Activated CD8-positive, alpha-beta T cell treated with anti-CD3 and anti-CD28 coated beads for 36 hours (primary cell): ENCODE measurements at regions not wholly inside any gene's neighbourhood (a gene's known extent, or its start where the extent isn't known, plus 50 kb on each side); places are given as distances from the start of the nearest gene placed in this dataset.

Experiments
- ATAC-seq: fragments of 200-7000 bp; cut with Tn5 transposase; one replicate; pipeline ENCODE4 v1.10.0; 2021; ENCODE audit warnings: mild to moderate bottlenecking, moderate library complexity
- CTCF ChIA-PET: fragments of 350-600 bp; sonication (Branson Sonifier 250); formaldehyde crosslinking; loops from one replicate; lab custom pipeline; 2021; ENCODE audit warnings: antibody characterized with exemption; lab: Charles Lee
- POLR2A ChIA-PET: fragments of 350-600 bp; sonication (Branson Sonifier 250); formaldehyde crosslinking; loops from one replicate; lab custom pipeline; 2021; ENCODE audit warnings: antibody characterized with exemption; lab: Charles Lee
- DNase-seq: peaks from one replicate; pipeline ENCODE4 v3.0.0-alpha.2; 2020
- H3K27ac Mint-ChIP-seq: one replicate; pipeline ENCODE4 v1.8.0; 2021; ENCODE audit warnings: mild to moderate bottlenecking, mixed read lengths
- H3K27me3 Mint-ChIP-seq: one replicate; pipeline ENCODE4 v1.8.0; 2021; ENCODE audit warnings: mixed read lengths
- H3K36me3 Mint-ChIP-seq: one replicate; pipeline ENCODE4 v1.8.0; 2021; ENCODE audit warnings: low read depth, mixed read lengths
- H3K4me1 Mint-ChIP-seq: one replicate; pipeline ENCODE4 v1.8.0; 2021; ENCODE audit warnings: low read depth, mixed read lengths
- H3K4me3 Mint-ChIP-seq: one replicate; pipeline ENCODE4 v1.8.0; 2021; ENCODE audit warnings: mild to moderate bottlenecking, moderate library complexity, mixed read lengths
- H3K9me3 Mint-ChIP-seq: one replicate; pipeline ENCODE4 v1.8.0; 2021; ENCODE audit warnings: mixed read lengths
- intact Hi-C: fragments of 100-400 bp; cut with micrococcal nuclease; formaldehyde crosslinking; loops from one replicate; pipeline ENCODE4 v1.10.0; 2022
- TF ChIP-seq, protein P1 (sequence below): fragments of 200-600 bp; IDR thresholded peaks from one replicate; pipeline ENCODE4 v1.8.0; 2022; ENCODE audit warnings: antibody characterized with exemption, mild to moderate bottlenecking

DNA sequence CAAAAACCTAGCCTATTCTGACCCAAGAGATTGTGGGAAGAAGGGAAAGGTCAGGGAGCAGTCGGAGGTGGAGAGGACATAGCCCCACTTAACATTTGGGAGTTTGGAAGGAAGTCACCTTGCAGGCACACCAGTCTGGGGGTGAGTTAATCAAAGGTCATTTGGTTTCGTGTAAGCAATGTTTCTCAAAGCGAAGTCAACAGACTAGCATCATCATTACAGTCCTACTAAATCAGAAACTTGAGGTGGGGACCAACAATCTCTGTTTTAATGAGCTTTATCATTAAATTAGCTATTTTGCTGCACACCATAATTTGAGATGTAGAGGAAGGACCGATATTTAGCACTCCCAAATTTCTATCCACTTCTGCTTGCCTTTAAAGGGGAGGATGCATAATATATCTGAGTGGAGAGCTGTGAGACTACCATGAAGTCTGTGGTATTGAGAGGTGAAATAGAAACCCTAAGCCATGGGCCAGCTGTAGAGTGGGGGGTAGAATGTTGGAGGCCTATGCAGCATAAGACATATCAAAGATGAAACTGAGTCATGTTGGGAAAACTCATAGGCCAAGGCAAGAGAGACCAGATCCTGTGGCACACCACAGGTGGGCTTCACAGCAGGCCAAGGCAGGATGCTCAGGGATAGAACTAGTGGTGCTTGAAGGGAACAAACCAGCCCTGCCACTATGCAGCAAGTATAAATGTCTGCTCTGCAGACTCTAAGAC is 141.7 kb upstream of the ANKFN1 start:
- peaks cover 7% of the 10 kb centered on the region for H3K9me3 Mint-ChIP-seq
- H3K27me3 Mint-ChIP-seq: no peaks in the 10 kb centered on the region
- POLR2A ChIA-PET: no interaction called here
- TF ChIP-seq, protein P1, sequence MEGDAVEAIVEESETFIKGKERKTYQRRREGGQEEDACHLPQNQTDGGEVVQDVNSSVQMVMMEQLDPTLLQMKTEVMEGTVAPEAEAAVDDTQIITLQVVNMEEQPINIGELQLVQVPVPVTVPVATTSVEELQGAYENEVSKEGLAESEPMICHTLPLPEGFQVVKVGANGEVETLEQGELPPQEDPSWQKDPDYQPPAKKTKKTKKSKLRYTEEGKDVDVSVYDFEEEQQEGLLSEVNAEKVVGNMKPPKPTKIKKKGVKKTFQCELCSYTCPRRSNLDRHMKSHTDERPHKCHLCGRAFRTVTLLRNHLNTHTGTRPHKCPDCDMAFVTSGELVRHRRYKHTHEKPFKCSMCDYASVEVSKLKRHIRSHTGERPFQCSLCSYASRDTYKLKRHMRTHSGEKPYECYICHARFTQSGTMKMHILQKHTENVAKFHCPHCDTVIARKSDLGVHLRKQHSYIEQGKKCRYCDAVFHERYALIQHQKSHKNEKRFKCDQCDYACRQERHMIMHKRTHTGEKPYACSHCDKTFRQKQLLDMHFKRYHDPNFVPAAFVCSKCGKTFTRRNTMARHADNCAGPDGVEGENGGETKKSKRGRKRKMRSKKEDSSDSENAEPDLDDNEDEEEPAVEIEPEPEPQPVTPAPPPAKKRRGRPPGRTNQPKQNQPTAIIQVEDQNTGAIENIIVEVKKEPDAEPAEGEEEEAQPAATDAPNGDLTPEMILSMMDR: no peak
- ATAC-seq (peak; percentile 58), DNase-seq (peak; percentile 37)
- no peak overlapping the region for H3K4me3 Mint-ChIP-seq
- no peak overlapping the region for H3K27ac Mint-ChIP-seq
- CTCF ChIA-PET: no interaction called here
- intact Hi-C loops: no loop called here
- H3K36me3 Mint-ChIP-seq: peaks cover 2% of the 10 kb centered on the region
- H3K4me1 Mint-ChIP-seq: peaks cover 21% of the 10 kb centered on the region

DNA sequence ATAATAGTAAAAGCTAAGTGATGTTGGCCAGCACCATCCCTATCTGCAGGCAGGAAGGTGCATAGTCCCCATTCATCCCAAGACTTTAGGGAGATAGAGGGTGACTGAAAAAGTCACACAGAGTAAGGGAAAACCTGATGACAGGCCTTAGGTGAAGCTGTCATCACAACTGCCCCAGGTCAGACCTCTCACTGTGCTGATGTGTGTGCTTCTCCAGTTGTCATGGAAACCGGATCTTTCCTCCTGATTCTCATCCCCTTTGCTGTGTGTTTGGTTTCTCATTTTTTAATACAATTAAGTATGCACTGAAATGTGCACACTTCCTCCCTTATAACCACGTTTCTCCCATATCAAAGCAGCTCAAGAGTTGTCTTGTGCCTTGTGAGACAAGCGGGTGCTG is 135.1 kb upstream of the ANKFN1 start:
- intact Hi-C loops: no loop called here
- Mint-ChIP-seq H3K27me3 (peaks cover 5% of the 10 kb centered on the region), H3K4me1 (peaks cover 28% of the 10 kb centered on the region), H3K9me3 (peaks cover 4% of the 10 kb centered on the region), H3K27ac (no peak overlapping the region), H3K36me3 (peaks cover 3% of the 10 kb centered on the region), H3K4me3 (no peak overlapping the region)
- ChIA-PET POLR2A (no interaction called here), CTCF (no interaction called here)
- DNase-seq: no peak
- ATAC-seq: peak; percentile 38
- TF ChIP-seq, protein P1: no peak

DNA sequence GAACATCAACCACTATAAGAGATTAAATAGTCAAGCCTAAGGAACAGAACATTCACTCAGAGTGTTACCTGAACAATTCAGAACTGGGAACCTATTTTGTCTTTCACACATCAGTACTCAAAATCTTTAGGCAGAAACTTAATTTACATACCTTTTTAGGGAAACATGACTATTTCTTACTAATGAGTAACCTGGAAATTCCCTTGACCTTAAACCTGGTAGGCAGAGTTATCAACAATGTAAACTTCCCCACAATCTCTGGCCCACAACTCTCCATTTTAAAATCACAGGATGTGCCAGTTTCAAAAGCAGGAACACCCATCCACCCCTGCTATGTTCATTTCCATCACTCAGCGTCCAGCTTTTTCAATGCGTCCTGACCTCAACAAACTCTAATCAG is 132.9 kb upstream of the ANKFN1 start:
- ATAC-seq: peak; percentile 64
- Mint-ChIP-seq H3K4me1 (peaks cover 39% of the 10 kb centered on the region), H3K36me3 (peaks cover 3% of the 10 kb centered on the region), H3K9me3 (no peaks in the 10 kb centered on the region), H3K27ac (peak overlapping the region; percentile 63), H3K4me3 (no peak overlapping the region), H3K27me3 (peaks cover 5% of the 10 kb centered on the region)
- TF ChIP-seq, protein P1: no peak
- POLR2A ChIA-PET: interaction anchor here (1.1 kb wide), 1 partner anchor 11 kb away, joined by 3 read pairs; no protein-coding TSS in a partner anchor
- peak; percentile 20 for DNase-seq
- CTCF ChIA-PET: interaction anchor here (1.3 kb wide), 1 partner anchor 17 kb away, joined by 3 read pairs; no protein-coding TSS in a partner anchor
- intact Hi-C loops: no loop called here

DNA sequence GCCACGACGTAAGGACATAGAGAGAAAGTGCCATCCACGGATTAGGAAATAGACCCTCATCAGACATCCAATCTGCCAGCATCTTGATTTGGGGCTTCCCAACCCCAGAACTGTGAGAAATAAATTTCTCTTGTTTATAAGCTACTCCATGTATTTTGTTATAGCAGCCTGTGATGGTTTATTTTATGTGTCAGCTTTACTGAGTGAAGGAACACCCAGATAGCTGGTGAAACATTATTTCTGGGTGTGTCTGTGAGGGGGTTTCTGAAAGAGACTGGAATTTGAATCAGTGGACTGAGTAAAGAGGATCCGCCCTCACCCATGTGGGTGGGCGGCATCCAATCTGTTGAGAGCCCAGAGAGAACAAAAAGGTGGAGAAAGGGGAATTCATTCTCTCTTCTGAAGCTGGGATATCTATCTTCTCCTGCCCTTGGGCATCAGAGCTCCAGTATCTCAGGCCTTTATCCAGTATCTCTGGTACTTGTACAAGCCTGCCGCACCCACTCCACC is 131.5 kb upstream of the ANKFN1 start:
- POLR2A ChIA-PET: interaction anchor here (1.1 kb wide), 1 partner anchor 12 kb away, joined by 3 read pairs; no protein-coding TSS in a partner anchor
- intact Hi-C loops: no loop called here
- H3K4me3 Mint-ChIP-seq: no peak overlapping the region
- DNase-seq (no peak), ATAC-seq (no peak)
- peaks cover 3% of the 10 kb centered on the region for H3K36me3 Mint-ChIP-seq
- H3K9me3 Mint-ChIP-seq: no peaks in the 10 kb centered on the region
- H3K27ac Mint-ChIP-seq: no peak overlapping the region
- CTCF ChIA-PET: no interaction called here
- peaks cover 5% of the 10 kb centered on the region for H3K27me3 Mint-ChIP-seq
- TF ChIP-seq, protein P1: no peak
- H3K4me1 Mint-ChIP-seq: peaks cover 39% of the 10 kb centered on the region

DNA sequence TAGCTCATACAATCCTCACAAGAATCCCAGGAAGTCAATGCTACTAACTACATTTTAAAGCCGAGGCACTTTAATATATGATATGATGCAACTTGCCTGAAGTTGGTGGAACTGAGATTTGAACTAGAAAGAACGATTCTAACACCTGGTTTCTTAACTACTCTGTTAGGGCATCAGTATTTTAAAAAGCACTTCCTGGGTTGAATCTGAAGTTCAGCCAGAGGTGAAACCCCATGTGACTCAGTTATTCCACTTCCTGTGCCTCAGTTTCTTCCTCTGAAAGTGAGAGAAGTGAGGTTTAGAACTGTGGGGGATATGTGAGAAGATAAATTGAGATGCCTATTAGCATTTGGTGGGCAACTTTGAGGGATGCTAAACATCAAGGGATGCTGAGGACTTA is 129.4 kb upstream of the ANKFN1 start:
- peak; percentile 75 for ATAC-seq
- Mint-ChIP-seq H3K9me3 (no peaks in the 10 kb centered on the region), H3K36me3 (peaks cover 3% of the 10 kb centered on the region), H3K27me3 (no peaks in the 10 kb centered on the region), H3K27ac (peak overlapping the region; percentile 55), H3K4me3 (no peak overlapping the region), H3K4me1 (peaks cover 36% of the 10 kb centered on the region)
- DNase-seq: peak; percentile 47
- POLR2A ChIA-PET: no interaction called here
- intact Hi-C loops: no loop called here
- CTCF ChIA-PET: no interaction called here
- TF ChIP-seq, protein P1: no peak
